ENCODE measurements at regions not wholly inside any gene's neighbourhood (a gene's known extent, or its start where the extent isn't known, plus 50 kb on each side); places are given as distances from the start of the nearest gene placed in this dataset.

DNA sequence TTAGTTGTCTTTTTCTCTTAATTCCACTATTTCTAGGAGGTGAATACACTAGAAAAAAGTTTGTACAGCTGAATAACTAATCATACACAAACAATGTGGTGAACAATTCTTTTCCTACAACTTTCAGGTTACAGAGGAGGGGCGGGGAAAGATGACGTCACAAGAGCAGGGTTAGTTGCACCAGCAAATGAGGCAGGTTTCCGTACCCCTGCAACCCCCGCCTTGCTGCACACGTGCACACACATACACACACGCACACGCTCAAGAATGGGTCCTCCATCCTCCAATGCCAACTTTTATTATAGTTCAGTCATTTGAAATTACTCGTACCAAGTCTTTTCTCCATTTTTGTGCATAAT is 122.8 kb downstream of the ARL4C start:
- TF ChIP-seq CBX5 (CRISPR knock-in tag; IDR thresholded peaks at IDR 0.05; ENCODE audit: borderline replicate concordance) (no peak), ZFP41 (CRISPR knock-in tag; IDR thresholded peaks at IDR 0.05; ENCODE audit: borderline replicate concordance) (no peak), CENPX (CRISPR knock-in tag; IDR thresholded peaks at IDR 0.05) (no peak), JARID2 (CRISPR knock-in tag; IDR thresholded peaks at IDR 0.05; ENCODE audit: insufficient replicate concordance) (no peak), ZFAT (CRISPR knock-in tag; conservative IDR thresholded peaks at IDR 0.05) (no peak), MAFK (conservative IDR thresholded peaks at IDR 0.05 in 1 of 2, IDR thresholded peaks at IDR 0.05 in 1 of 2; ENCODE audit: low read length in 2 of 2) (no peak), HDAC1 (CRISPR knock-in tag; IDR thresholded peaks at IDR 0.05) (no peak), TCF7 (IDR thresholded peaks at IDR 0.05; ENCODE audit: low read depth) (no peak)

Measured in HepG2 (cell line).